Stomach smooth muscle (tissue), 2 donors: ENCODE measurements at regions not wholly inside any gene's neighbourhood (a gene's known extent, or its start where the extent isn't known, plus 50 kb on each side); places are given as distances from the start of the nearest gene placed in this dataset.

Experiments used
- H3K27ac ChIP-seq: one replicate; pipeline ENCODE4 v1.7.0; 2013; ENCODE audit warnings: mild to moderate bottlenecking, low read length, inconsistent platforms
- H3K27me3 ChIP-seq, 2 donors: one replicate each; pipeline ENCODE4 v1.7.0; 2013; ENCODE audit warnings: low read length in 2 of 2; ENCODE audit not compliant: insufficient read depth in 2 of 2, control insufficient read depth in 1 of 2
- H3K36me3 ChIP-seq, 2 donors: one replicate each; pipeline ENCODE4 v1.7.0; 2013; ENCODE audit warnings: low read length in 2 of 2; ENCODE audit not compliant: control insufficient read depth in 2 of 2, insufficient read depth in 2 of 2
- H3K4me1 ChIP-seq: one replicate; pipeline ENCODE4 v1.7.0; 2013; ENCODE audit warnings: low read length; ENCODE audit not compliant: control insufficient read depth, insufficient read depth
- H3K4me3 ChIP-seq, 2 donors: one replicate each; pipeline ENCODE4 v1.7.0; 2013; ENCODE audit warnings: low read length in 2 of 2
- H3K9ac ChIP-seq, 2 donors: one replicate each; pipeline ENCODE4 v1.7.0; 2013; ENCODE audit warnings: low read length in 2 of 2, mild to moderate bottlenecking in 1 of 2
- H3K9me3 ChIP-seq, 2 donors: one replicate each; pipeline ENCODE4 v1.7.0; 2013; ENCODE audit warnings: low read length in 2 of 2; ENCODE audit not compliant: control insufficient read depth in 2 of 2
- donor health status: healthy.
- donor health status: Pancreatic carcinoma.

GRCh38 chr1:50342525-50342924 is 80.7 kb downstream of the DMRTA2 start:
- peaks cover 0 to 10% of the 10 kb centered on the region in 2 donors for H3K9me3 ChIP-seq
- H3K4me1 ChIP-seq: no peaks in the 10 kb centered on the region
- H3K27ac ChIP-seq: no peak overlapping the region
- peaks cover 8 to 21% of the 10 kb centered on the region in 2 donors for H3K27me3 ChIP-seq
- no peak overlapping the region for H3K4me3 ChIP-seq
- H3K9ac ChIP-seq: no peak overlapping the region
- no peaks in the 10 kb centered on the region for H3K36me3 ChIP-seq

GRCh38 chr1:50335036-50335435 is 88.2 kb downstream of the DMRTA2 start:
- H3K9me3 ChIP-seq: no peaks in the 10 kb centered on the region
- peaks cover 9 to 14% of the 10 kb centered on the region in 2 donors for H3K27me3 ChIP-seq
- no peak overlapping the region for H3K27ac ChIP-seq
- no peak overlapping the region for H3K4me3 ChIP-seq
- no peaks in the 10 kb centered on the region for H3K36me3 ChIP-seq
- H3K9ac ChIP-seq: no peak overlapping the region
- H3K4me1 ChIP-seq: peaks cover 9% of the 10 kb centered on the region

GRCh38 chr1:50333595-50333974 is 89.7 kb downstream of the DMRTA2 start:
- H3K9me3 ChIP-seq: no peaks in the 10 kb centered on the region
- H3K9ac ChIP-seq: no peak overlapping the region
- H3K27me3 ChIP-seq: peaks cover 9 to 14% of the 10 kb centered on the region in 2 donors
- peaks cover 9% of the 10 kb centered on the region for H3K4me1 ChIP-seq
- no peaks in the 10 kb centered on the region for H3K36me3 ChIP-seq
- peak overlapping the region; percentile 68 to 74 for H3K4me3 ChIP-seq
- H3K27ac ChIP-seq: no peak overlapping the region

- no peak overlapping the region for H3K9ac ChIP-seq
- H3K27me3 ChIP-seq: peaks cover 9 to 14% of the 10 kb centered on the region in 2 donors
- H3K4me1 ChIP-seq: peaks cover 9% of the 10 kb centered on the region
- H3K36me3 ChIP-seq: no peaks in the 10 kb centered on the region
- peak overlapping the region; percentile 68 to 74 for H3K4me3 ChIP-seq
- H3K9me3 ChIP-seq: no peaks in the 10 kb centered on the region
- no peak overlapping the region for H3K27ac ChIP-seq
These were observed 90.2 kb downstream of the DMRTA2 start for GRCh38 chr1:50332941-50333594.

- no peaks in the 10 kb centered on the region for H3K9me3 ChIP-seq
- H3K27me3 ChIP-seq: peaks cover 5 to 8% of the 10 kb centered on the region in 2 donors
- H3K27ac ChIP-seq: no peak overlapping the region
- H3K9ac ChIP-seq: no peak overlapping the region
- H3K4me1 ChIP-seq: peaks cover 9% of the 10 kb centered on the region
- H3K4me3 ChIP-seq: no peak overlapping the region
- H3K36me3 ChIP-seq: no peaks in the 10 kb centered on the region
These were observed 93.8 kb downstream of the DMRTA2 start for GRCh38 chr1:50329332-50329932.

GRCh38 chr1:50328552-50328951 is 94.7 kb downstream of the DMRTA2 start:
- H3K4me3 ChIP-seq: no peak overlapping the region
- peaks cover 0 to 3% of the 10 kb centered on the region in 2 donors for H3K27me3 ChIP-seq
- H3K9ac ChIP-seq: no peak overlapping the region
- H3K36me3 ChIP-seq: no peaks in the 10 kb centered on the region
- H3K27ac ChIP-seq: no peak overlapping the region
- H3K9me3 ChIP-seq: no peaks in the 10 kb centered on the region
- H3K4me1 ChIP-seq: peaks cover 6% of the 10 kb centered on the region

GRCh38 chr1:50326026-50326425 is 97.2 kb downstream of the DMRTA2 start:
- no peaks in the 10 kb centered on the region for H3K9me3 ChIP-seq
- H3K4me3 ChIP-seq: no peak overlapping the region
- no peaks in the 10 kb centered on the region for H3K36me3 ChIP-seq
- H3K4me1 ChIP-seq: no peaks in the 10 kb centered on the region
- no peak overlapping the region for H3K9ac ChIP-seq
- H3K27ac ChIP-seq: no peak overlapping the region
- H3K27me3 ChIP-seq: peaks cover 0 to 3% of the 10 kb centered on the region in 2 donors

- Histone ChIP-seq H3K4me3 (no peak overlapping the region), H3K4me1 (no peaks in the 10 kb centered on the region), H3K9ac (no peak overlapping the region), H3K36me3 (no peaks in the 10 kb centered on the region), H3K27me3 (peaks cover 0 to 3% of the 10 kb centered on the region in 2 donors), H3K9me3 (no peaks in the 10 kb centered on the region), H3K27ac (no peak overlapping the region)
These were observed 100.7 kb downstream of the DMRTA2 start for GRCh38 chr1:50322579-50322978.

GRCh38 chr1:50318428-50318827 is 104.8 kb downstream of the DMRTA2 start:
- Histone ChIP-seq H3K9ac (no peak overlapping the region), H3K36me3 (no peaks in the 10 kb centered on the region), H3K4me1 (no peaks in the 10 kb centered on the region), H3K27me3 (peaks cover 0 to 3% of the 10 kb centered on the region in 2 donors), H3K27ac (no peak overlapping the region), H3K9me3 (no peaks in the 10 kb centered on the region), H3K4me3 (no peak overlapping the region)

GRCh38 chr1:50308878-50309277 is 114.4 kb downstream of the DMRTA2 start:
- no peaks in the 10 kb centered on the region for H3K36me3 ChIP-seq
- no peaks in the 10 kb centered on the region for H3K4me1 ChIP-seq
- no peaks in the 10 kb centered on the region for H3K9me3 ChIP-seq
- no peak overlapping the region for H3K9ac ChIP-seq
- no peak overlapping the region for H3K27ac ChIP-seq
- H3K4me3 ChIP-seq: no peak overlapping the region
- peaks cover 0 to 2% of the 10 kb centered on the region in 2 donors for H3K27me3 ChIP-seq

- no peak overlapping the region for H3K27ac ChIP-seq
- H3K27me3 ChIP-seq: peaks cover 0 to 5% of the 10 kb centered on the region in 2 donors
- H3K9me3 ChIP-seq: no peaks in the 10 kb centered on the region
- H3K4me3 ChIP-seq: no peak overlapping the region
- H3K36me3 ChIP-seq: no peaks in the 10 kb centered on the region
- H3K9ac ChIP-seq: no peak overlapping the region
- H3K4me1 ChIP-seq: no peaks in the 10 kb centered on the region
These were observed 117.4 kb downstream of the DMRTA2 start for GRCh38 chr1:50305808-50306207.
